AG04450 (cell line): ENCODE measurements at regions not wholly inside any gene's neighbourhood (a gene's known extent, or its start where the extent isn't known, plus 50 kb on each side); places are given as distances from the start of the nearest gene placed in this dataset.

ENCODE experiments used
- CTCF ChIA-PET: fragments of 300-600, 350-600 bp; formaldehyde crosslinking; extraction: SDS; loops from one replicate; lab custom pipeline; 2022; ENCODE audit warnings: antibody characterized with exemption, inconsistent platforms; lab: Charles Lee
- POLR2A ChIA-PET: fragments of 350-600 bp; formaldehyde crosslinking; extraction: SDS; loops from one replicate; lab custom pipeline; 2021; ENCODE audit warnings: antibody characterized with exemption, inconsistent platforms; lab: Yijun Ruan, JAX
- DNase-seq: peaks from one replicate; pipeline ENCODE4 v3.0.0-alpha.2; 2011; ENCODE audit warnings: low read depth, low spot score
- H3K27ac ChIP-seq: one replicate; pipeline ENCODE4 v1.5.1; 2012; ENCODE audit warnings: low read depth, low read length, control low read depth
- H3K27me3 ChIP-seq: one replicate; pipeline ENCODE4 v1.6.0; 2012; ENCODE audit warnings: low read length; ENCODE audit not compliant: control insufficient read depth, insufficient read depth
- H3K4me3 ChIP-seq: 2 replicates; pipeline ENCODE4 v1.5.1; 2011; ENCODE audit warnings: mild to moderate bottlenecking, low read depth, low read length, control low read depth
- H3K9me3 ChIP-seq: 2 replicates; pipeline ENCODE4 v1.5.1; 2012; ENCODE audit warnings: low read length; ENCODE audit not compliant: control insufficient read depth, insufficient read depth
- TF ChIP-seq, protein P1 (sequence below): IDR thresholded peaks from 2 replicates; pipeline ENCODE4 v1.5.1; 2011; ENCODE audit warnings: low read depth, low read length, control low read depth, inconsistent platforms

DNA sequence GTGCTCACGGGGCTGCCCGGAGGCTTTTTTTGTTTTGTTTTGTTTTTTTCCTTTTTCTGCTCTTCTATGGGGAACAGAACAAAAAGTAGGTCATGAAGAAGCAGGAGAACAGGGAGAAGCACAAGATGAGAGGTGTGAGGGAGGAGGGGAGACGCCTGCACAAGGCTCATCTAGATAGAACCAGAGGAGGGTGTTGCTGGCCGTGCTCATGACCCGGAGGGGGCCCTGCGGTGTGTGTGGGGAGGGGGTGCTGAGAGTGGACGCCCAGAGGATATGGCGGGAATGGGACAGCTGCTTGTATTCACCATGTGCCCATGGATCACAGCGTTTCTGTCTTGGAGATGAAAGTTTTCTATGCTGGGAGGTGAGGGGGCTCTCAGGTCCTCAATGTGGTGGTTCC lies 183.7 kb downstream of the FOXL1 start:
- Histone ChIP-seq H3K9me3 (no peaks in the 10 kb centered on the region; the same call in 1 of the 2 replicates), H3K27me3 (peaks cover 2% of the 10 kb centered on the region), H3K4me3 (no peak overlapping the region), H3K27ac (no peak overlapping the region)
- no peak for DNase-seq
- ChIA-PET POLR2A (no interaction called here), CTCF (no interaction called here)
- TF ChIP-seq, protein P1, sequence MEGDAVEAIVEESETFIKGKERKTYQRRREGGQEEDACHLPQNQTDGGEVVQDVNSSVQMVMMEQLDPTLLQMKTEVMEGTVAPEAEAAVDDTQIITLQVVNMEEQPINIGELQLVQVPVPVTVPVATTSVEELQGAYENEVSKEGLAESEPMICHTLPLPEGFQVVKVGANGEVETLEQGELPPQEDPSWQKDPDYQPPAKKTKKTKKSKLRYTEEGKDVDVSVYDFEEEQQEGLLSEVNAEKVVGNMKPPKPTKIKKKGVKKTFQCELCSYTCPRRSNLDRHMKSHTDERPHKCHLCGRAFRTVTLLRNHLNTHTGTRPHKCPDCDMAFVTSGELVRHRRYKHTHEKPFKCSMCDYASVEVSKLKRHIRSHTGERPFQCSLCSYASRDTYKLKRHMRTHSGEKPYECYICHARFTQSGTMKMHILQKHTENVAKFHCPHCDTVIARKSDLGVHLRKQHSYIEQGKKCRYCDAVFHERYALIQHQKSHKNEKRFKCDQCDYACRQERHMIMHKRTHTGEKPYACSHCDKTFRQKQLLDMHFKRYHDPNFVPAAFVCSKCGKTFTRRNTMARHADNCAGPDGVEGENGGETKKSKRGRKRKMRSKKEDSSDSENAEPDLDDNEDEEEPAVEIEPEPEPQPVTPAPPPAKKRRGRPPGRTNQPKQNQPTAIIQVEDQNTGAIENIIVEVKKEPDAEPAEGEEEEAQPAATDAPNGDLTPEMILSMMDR, result no peak

DNA sequence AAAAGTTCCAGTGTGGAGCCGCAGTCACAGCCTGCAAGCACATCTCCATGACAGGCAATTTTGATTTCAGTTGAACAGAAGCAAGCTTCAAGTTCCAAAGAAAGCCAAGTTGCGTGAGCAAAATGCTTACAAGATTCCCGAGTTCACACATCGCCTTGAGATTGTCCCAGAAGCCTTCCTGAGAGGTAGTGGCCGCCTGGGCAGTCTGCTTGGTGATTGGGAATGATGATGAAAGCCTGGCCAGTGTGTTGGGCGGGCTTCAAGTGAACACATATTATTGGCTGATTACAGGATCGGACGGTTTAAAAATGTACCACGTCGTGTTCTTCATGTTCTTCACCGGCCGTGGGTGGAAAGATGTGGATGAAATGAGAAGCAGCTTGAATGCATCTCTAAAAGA lies 185.5 kb downstream of the FOXL1 start:
- no peaks in the 10 kb centered on the region; the same call in 1 of the 2 replicates for H3K9me3 ChIP-seq
- CTCF ChIA-PET, result interaction anchor here (1.4 kb wide), 1 partner anchor 299 kb away, joined by 5 read pairs; no protein-coding TSS in a partner anchor
- no peak overlapping the region for H3K27ac ChIP-seq
- no peak for DNase-seq
- TF ChIP-seq, protein P1, result no peak
- H3K27me3 ChIP-seq, result peaks cover 2% of the 10 kb centered on the region
- POLR2A ChIA-PET, result interaction anchor here (0.6 kb wide), 1 partner anchor 94 kb away, joined by 6 read pairs; no protein-coding TSS in a partner anchor
- H3K4me3 ChIP-seq, result no peak overlapping the region

DNA sequence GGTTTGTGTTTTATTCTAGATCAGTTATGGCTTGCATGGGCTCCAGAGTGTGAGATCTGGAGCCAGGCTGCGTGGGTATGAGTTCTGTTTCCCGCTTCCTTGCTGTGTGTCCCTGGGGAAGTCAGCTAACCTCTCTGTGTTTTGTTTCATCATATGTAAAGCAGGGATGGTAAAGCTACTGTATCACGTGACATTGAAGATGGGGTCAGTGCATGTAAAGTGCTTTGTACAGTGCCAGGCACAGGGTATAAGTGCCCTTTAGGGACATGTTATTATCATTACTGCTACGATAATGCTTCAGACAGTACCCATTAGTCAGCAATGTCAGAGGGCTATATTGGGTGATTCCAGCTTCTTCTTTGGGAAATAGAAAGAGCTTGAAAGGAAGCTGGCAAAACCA lies 186.2 kb downstream of the FOXL1 start:
- TF ChIP-seq, protein P1, result no peak
- H3K27ac ChIP-seq, result no peak overlapping the region
- ChIA-PET POLR2A (no interaction called here), CTCF (interaction anchor here (1.4 kb wide), 1 partner anchor 299 kb away, joined by 5 read pairs; no protein-coding TSS in a partner anchor)
- peaks cover 2% of the 10 kb centered on the region for H3K27me3 ChIP-seq
- H3K4me3 ChIP-seq, result no peak overlapping the region
- H3K9me3 ChIP-seq, result no peaks in the 10 kb centered on the region; the same call in 1 of the 2 replicates
- no peak for DNase-seq

DNA sequence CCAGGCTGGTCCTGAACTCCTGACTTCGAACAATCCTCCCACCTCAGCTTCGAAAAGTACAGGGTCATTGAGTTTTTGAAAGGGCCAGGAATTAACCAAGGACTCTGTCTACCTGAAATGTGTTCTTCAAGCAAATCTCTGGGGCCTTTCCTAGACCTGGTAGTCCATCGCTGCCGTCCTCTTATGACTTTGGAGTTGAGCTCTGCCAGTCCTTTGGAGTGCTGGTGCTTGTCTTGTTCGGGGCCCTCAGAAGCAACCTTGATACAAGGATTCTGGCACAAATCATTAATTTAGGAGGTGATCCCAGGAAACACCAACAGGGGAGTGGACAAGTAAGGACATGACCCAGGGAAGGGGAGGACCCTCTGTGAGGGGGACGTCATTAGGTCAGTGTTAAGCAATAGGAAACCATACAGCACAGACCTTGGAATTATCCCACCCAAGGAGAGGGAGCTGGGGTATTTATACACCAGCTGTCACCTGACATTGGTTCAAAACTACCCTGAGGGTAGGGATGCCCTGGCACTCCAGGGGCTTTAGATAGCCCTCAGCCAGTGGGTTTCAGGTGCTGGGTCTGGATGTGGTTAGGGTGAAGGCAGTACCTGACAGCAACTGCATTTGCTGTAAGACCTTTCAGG lies 187.2 kb downstream of the FOXL1 start:
- no peaks in the 10 kb centered on the region; the same call in 1 of the 2 replicates for H3K9me3 ChIP-seq
- DNase-seq, result no peak
- CTCF ChIA-PET, result no interaction called here
- no peak overlapping the region for H3K4me3 ChIP-seq
- H3K27ac ChIP-seq, result no peak overlapping the region
- peaks cover 2% of the 10 kb centered on the region for H3K27me3 ChIP-seq
- TF ChIP-seq, protein P1, result no peak
- POLR2A ChIA-PET, result interaction anchor here (0.6 to 1.0 kb wide), 2 partner anchors 175 to 533 kb away, joined by 3 read pairs; no protein-coding TSS in a partner anchor

DNA sequence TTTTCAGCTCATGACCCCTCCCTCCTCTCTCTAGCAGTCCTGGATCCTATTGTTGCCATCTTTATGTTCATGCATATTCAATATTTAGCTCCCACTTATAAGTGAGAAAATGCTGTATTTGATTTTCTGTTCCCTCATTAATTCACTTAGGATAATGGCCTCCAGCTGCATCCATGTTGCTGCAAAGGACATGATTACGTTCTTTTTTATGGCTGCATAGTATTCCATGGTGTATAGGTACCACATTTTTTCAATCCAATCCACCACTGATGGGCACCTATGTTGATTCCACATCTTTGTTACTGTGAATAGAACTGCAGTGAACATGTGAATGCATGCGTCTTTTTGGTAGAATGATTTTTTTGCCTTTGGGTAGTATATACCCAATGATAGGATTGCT lies 188.4 kb downstream of the FOXL1 start:
- TF ChIP-seq, protein P1, result no peak
- POLR2A ChIA-PET, result no interaction called here
- CTCF ChIA-PET, result no interaction called here

More for the DNA sequence above, 188.4 kb downstream of the FOXL1 start:
- no peaks in the 10 kb centered on the region; the same call in 1 of the 2 replicates for H3K9me3 ChIP-seq
- peaks cover 2% of the 10 kb centered on the region for H3K27me3 ChIP-seq
- no peak overlapping the region for H3K27ac ChIP-seq
- no peak overlapping the region for H3K4me3 ChIP-seq
- DNase-seq, result no peak
